Testis (tissue), 2 donors: ENCODE measurements at regions not wholly inside any gene's neighbourhood (a gene's known extent, or its start where the extent isn't known, plus 50 kb on each side); places are given as distances from the start of the nearest gene placed in this dataset.

Source experiments
- CTCF ChIP-seq, 3 experiments: fragments of 450-650 bp in 2 of 3; fragments of 200-600 bp in 1 of 3; sonication (generic) in 1 of 3; IDR thresholded peaks; one replicate each; pipeline ENCODE4 v1.5.1; 2016 to 2019; ENCODE audit warnings: antibody characterized with exemption in 3 of 3, mild to moderate bottlenecking in 2 of 3, moderate library complexity in 1 of 3
- POLR2A ChIP-seq: fragments of 450-650 bp; IDR thresholded peaks from one replicate; pipeline ENCODE4 v1.6.1; 2017; ENCODE audit warnings: antibody characterized with exemption, mild to moderate bottlenecking, moderate library complexity

- no peak for TF ChIP-seq CTCF (IDR thresholded peaks at IDR 0.05)
- no peak for TF ChIP-seq POLR2A
These were observed 630.8 kb downstream of the RERGL start for GRCh38 chr12:17459214-17459613.
